GM18951 (cell line): ENCODE measurements at regions not wholly inside any gene's neighbourhood (a gene's known extent, or its start where the extent isn't known, plus 50 kb on each side); places are given as distances from the start of the nearest gene placed in this dataset.

ENCODE experiments used
- POLR2A ChIP-seq: IDR thresholded peaks from 4 replicates; pipeline ENCODE4 v1.6.1; 2011; ENCODE audit warnings: mild to moderate bottlenecking; ENCODE audit not compliant: insufficient read length, insufficient read depth; ENCODE audit errors: extremely low read depth
- in situ Hi-C: fragments of 300-500 bp; cut with MboI; formaldehyde crosslinking; loops from one replicate; pipeline ENCODE4 v1.12.0; 2022; ENCODE audit warnings: low sequenced_read_pairs, mixed read lengths, inconsistent platforms; ENCODE audit not compliant: unreplicated experiment

GRCh38 chr18:2448565-2449151 lies 122.6 kb downstream of the METTL4 start:
- TF ChIP-seq POLR2A: no peak
- in situ Hi-C loops: no loop called here

GRCh38 chr18:2451556-2451955 lies 119.7 kb downstream of the METTL4 start:
- in situ Hi-C loops: no loop called here
- no peak for TF ChIP-seq POLR2A

- TF ChIP-seq POLR2A: no peak
- in situ Hi-C loops: no loop called here
Observed at GRCh38 chr18:2459886-2460285, 111.4 kb downstream of the METTL4 start.

GRCh38 chr18:2466978-2467377 lies 104.3 kb downstream of the METTL4 start:
- in situ Hi-C loops: no loop called here

GRCh38 chr18:2468051-2468450 lies 103.3 kb downstream of the METTL4 start:
- in situ Hi-C loops: no loop called here
- TF ChIP-seq POLR2A: no peak

More at GRCh38 chr18:2466978-2467377, 104.3 kb downstream of the METTL4 start:
- TF ChIP-seq POLR2A: no peak

GRCh38 chr18:2471523-2471922 lies 99.8 kb downstream of the METTL4 start:
- in situ Hi-C loops: no loop called here
- TF ChIP-seq POLR2A: no peak

- TF ChIP-seq POLR2A: no peak
- in situ Hi-C loops: no loop called here
Observed at GRCh38 chr18:2478662-2479061, 92.6 kb downstream of the METTL4 start.

GRCh38 chr18:2480536-2480935 lies 90.8 kb downstream of the METTL4 start:
- no peak for TF ChIP-seq POLR2A
- in situ Hi-C loops: no loop called here

GRCh38 chr18:2482706-2483475 lies 88.4 kb downstream of the METTL4 start:
- no peak for TF ChIP-seq POLR2A
- in situ Hi-C loops: no loop called here

GRCh38 chr18:2485983-2486382 lies 85.3 kb downstream of the METTL4 start:
- in situ Hi-C loops: no loop called here
- TF ChIP-seq POLR2A: no peak

- no peak for TF ChIP-seq POLR2A
- in situ Hi-C loops: no loop called here
Observed at GRCh38 chr18:2486426-2486825, 84.9 kb downstream of the METTL4 start.
